Astrocyte (in vitro differentiated cells and primary cell): ENCODE measurements at regions not wholly inside any gene's neighbourhood (a gene's known extent, or its start where the extent isn't known, plus 50 kb on each side); places are given as distances from the start of the nearest gene placed in this dataset.

Source experiments
- DNase-seq: peaks from one replicate; pipeline ENCODE4 v3.0.0-alpha.2; 2010; ENCODE audit warnings: low read depth
- FAIRE-seq: peaks from 2 replicates; lab custom pipeline; 2011; peaks lifted over from hg19 to GRCh38; lab: Jason Lieb, UNC
- H2AFZ ChIP-seq: 2 replicates; pipeline ENCODE4 v1.6.0; 2012; ENCODE audit warnings: low read depth, low read length, inconsistent platforms
- H3K27ac ChIP-seq: 2 replicates; pipeline ENCODE4 v1.5.1; 2011; ENCODE audit warnings: low read depth, low read length, inconsistent platforms
- H3K27me3 ChIP-seq: 2 replicates; pipeline ENCODE4 v1.6.0; 2011; ENCODE audit warnings: low read length, inconsistent platforms; ENCODE audit not compliant: insufficient read depth
- H3K36me3 ChIP-seq: 2 replicates; pipeline ENCODE4 v1.5.1; 2011; ENCODE audit warnings: low read length, inconsistent platforms; ENCODE audit not compliant: insufficient read depth
- H3K4me1 ChIP-seq: 2 replicates; pipeline ENCODE4 v1.5.1; 2011; ENCODE audit warnings: low read length, inconsistent platforms; ENCODE audit not compliant: insufficient read depth
- H3K4me2 ChIP-seq: 2 replicates; pipeline ENCODE4 v1.6.0; 2012; ENCODE audit warnings: low read length, inconsistent platforms
- H3K4me3 ChIP-seq: 2 replicates; pipeline ENCODE4 v1.5.1; 2011; ENCODE audit warnings: low read depth, mild to moderate bottlenecking, low read length, inconsistent platforms; ENCODE audit not compliant: insufficient read depth
- H3K79me2 ChIP-seq: 2 replicates; pipeline ENCODE4 v1.6.0; 2012; ENCODE audit warnings: mild to moderate bottlenecking, low read length, inconsistent platforms; ENCODE audit not compliant: insufficient read depth
- H3K9ac ChIP-seq: 2 replicates; pipeline ENCODE4 v1.6.0; 2012; ENCODE audit warnings: mild to moderate bottlenecking, low read length, inconsistent platforms
- H3K9me3 ChIP-seq: 2 replicates; pipeline ENCODE4 v1.5.1; 2012; ENCODE audit warnings: low read depth, mild to moderate bottlenecking, low read length, inconsistent platforms; ENCODE audit not compliant: insufficient read depth
- H4K20me1 ChIP-seq: 2 replicates; pipeline ENCODE4 v1.6.0; 2012; ENCODE audit warnings: low read length, inconsistent platforms; ENCODE audit not compliant: insufficient read depth
- H3K27ac Mint-ChIP-seq: one replicate; pipeline ENCODE4 v1.8.0; 2021; ENCODE audit warnings: mild to moderate bottlenecking, mixed read lengths; ENCODE audit not compliant: unreplicated experiment
- H3K27me3 Mint-ChIP-seq: one replicate; pipeline ENCODE4 v1.8.0; 2021; ENCODE audit warnings: low read depth, mixed read lengths; ENCODE audit not compliant: unreplicated experiment
- H3K36me3 Mint-ChIP-seq: one replicate; pipeline ENCODE4 v1.8.0; 2021; ENCODE audit warnings: low read depth, mixed read lengths; ENCODE audit not compliant: unreplicated experiment
- H3K4me1 Mint-ChIP-seq: one replicate; pipeline ENCODE4 v1.8.0; 2021; ENCODE audit warnings: low read depth, mixed read lengths; ENCODE audit not compliant: unreplicated experiment
- H3K4me3 Mint-ChIP-seq: one replicate; pipeline ENCODE4 v1.8.0; 2021; ENCODE audit warnings: mild to moderate bottlenecking, moderate library complexity, mixed read lengths; ENCODE audit not compliant: unreplicated experiment
- H3K9me3 Mint-ChIP-seq: one replicate; pipeline ENCODE4 v1.8.0; 2021; ENCODE audit warnings: mild to moderate bottlenecking, mixed read lengths; ENCODE audit not compliant: unreplicated experiment
- EZH2 ChIP-seq: IDR thresholded peaks from 2 replicates; pipeline ENCODE4 v1.6.1; 2012; ENCODE audit warnings: mild to moderate bottlenecking, low read length, inconsistent platforms; ENCODE audit not compliant: insufficient read depth
- TF ChIP-seq, protein P1 (sequence below): IDR thresholded peaks from 2 replicates; pipeline ENCODE4 v1.5.1; 2011; ENCODE audit warnings: low read depth, mild to moderate bottlenecking, inconsistent platforms, low read length, moderate library complexity; ENCODE audit not compliant: insufficient read depth

DNA sequence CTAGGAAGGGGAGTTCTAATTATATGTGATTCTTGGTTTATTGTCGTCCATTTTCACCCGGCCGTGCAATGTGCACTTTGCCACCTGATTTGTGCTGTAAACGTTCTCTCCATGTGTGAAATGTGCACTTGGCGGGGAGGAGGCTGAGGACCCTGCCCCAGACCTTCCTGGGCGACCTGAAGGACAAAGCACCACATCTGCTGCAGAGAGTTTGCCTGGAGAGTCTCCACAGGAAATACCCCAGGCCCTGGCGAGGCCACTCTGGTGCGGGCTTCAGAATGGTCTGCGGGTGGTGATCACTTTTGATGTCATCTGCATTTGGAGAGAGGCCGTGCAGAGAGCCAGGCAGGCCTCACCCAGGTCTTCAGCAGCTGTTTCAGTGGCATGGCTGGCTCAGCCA, 224.7 kb downstream of the BRD1 start:
- DNase-seq (no peak), FAIRE-seq (no peak)
- no peak overlapping the region for H3K27ac ChIP-seq
- no peaks in the 10 kb centered on the region for H3K36me3 ChIP-seq
- H3K79me2 ChIP-seq: no peaks in the 10 kb centered on the region
- H3K4me1 ChIP-seq: no peaks in the 10 kb centered on the region
- Mint-ChIP-seq H3K27me3 (peaks cover 4% of the 10 kb centered on the region), H3K9me3 (peaks cover 7% of the 10 kb centered on the region), H3K36me3 (no peaks in the 10 kb centered on the region), H3K4me1 (no peaks in the 10 kb centered on the region), H3K4me3 (no peak overlapping the region), H3K27ac (no peak overlapping the region)
- no peak overlapping the region for H2AFZ ChIP-seq
- no peak overlapping the region for H3K9ac ChIP-seq
- TF ChIP-seq EZH2: no peak
- TF ChIP-seq, protein P1, sequence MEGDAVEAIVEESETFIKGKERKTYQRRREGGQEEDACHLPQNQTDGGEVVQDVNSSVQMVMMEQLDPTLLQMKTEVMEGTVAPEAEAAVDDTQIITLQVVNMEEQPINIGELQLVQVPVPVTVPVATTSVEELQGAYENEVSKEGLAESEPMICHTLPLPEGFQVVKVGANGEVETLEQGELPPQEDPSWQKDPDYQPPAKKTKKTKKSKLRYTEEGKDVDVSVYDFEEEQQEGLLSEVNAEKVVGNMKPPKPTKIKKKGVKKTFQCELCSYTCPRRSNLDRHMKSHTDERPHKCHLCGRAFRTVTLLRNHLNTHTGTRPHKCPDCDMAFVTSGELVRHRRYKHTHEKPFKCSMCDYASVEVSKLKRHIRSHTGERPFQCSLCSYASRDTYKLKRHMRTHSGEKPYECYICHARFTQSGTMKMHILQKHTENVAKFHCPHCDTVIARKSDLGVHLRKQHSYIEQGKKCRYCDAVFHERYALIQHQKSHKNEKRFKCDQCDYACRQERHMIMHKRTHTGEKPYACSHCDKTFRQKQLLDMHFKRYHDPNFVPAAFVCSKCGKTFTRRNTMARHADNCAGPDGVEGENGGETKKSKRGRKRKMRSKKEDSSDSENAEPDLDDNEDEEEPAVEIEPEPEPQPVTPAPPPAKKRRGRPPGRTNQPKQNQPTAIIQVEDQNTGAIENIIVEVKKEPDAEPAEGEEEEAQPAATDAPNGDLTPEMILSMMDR: no peak
- H3K27me3 ChIP-seq: no peaks in the 10 kb centered on the region
- H3K4me3 ChIP-seq: no peak overlapping the region
- H4K20me1 ChIP-seq: no peaks in the 10 kb centered on the region
- peaks cover 10% of the 10 kb centered on the region for H3K9me3 ChIP-seq
- H3K4me2 ChIP-seq: no peak overlapping the region

DNA sequence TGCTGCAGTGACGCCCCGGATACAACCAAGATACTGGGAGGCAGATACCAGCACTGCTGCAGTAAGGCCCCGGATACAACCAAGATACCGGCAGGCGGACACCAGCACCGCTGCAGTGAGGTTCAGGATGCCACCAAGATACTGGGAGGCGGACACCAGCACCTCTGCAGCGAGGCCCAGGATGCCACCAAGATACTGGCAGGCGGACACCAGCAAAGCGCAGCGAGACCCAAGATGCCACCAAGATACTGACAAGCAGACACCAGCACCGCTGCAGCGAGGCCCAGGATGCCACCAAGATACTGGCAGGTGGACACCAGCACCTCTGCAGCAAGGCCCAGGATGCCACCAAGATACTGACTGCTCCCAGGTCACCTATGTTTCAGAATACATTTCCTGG, 225.2 kb downstream of the BRD1 start:
- H2AFZ ChIP-seq: no peak overlapping the region
- FAIRE-seq: no peak
- no peak overlapping the region for H3K9ac ChIP-seq
- peaks cover 10% of the 10 kb centered on the region for H3K9me3 ChIP-seq
- H3K4me1 Mint-ChIP-seq: no peaks in the 10 kb centered on the region
- H3K36me3 ChIP-seq: no peaks in the 10 kb centered on the region
- H3K4me2 ChIP-seq: no peak overlapping the region
- no peak overlapping the region for H3K27ac Mint-ChIP-seq
- H3K4me1 ChIP-seq: no peaks in the 10 kb centered on the region
- no peak overlapping the region for H3K4me3 Mint-ChIP-seq
- DNase-seq: no peak
- H3K79me2 ChIP-seq: no peaks in the 10 kb centered on the region
- peaks cover 7% of the 10 kb centered on the region for H3K9me3 Mint-ChIP-seq
- TF ChIP-seq, protein P1: no peak
- TF ChIP-seq EZH2: no peak
- no peak overlapping the region for H3K27ac ChIP-seq
- no peaks in the 10 kb centered on the region for H3K27me3 ChIP-seq
- no peaks in the 10 kb centered on the region for H4K20me1 ChIP-seq
- H3K36me3 Mint-ChIP-seq: no peaks in the 10 kb centered on the region
- H3K27me3 Mint-ChIP-seq: no peaks in the 10 kb centered on the region
- no peak overlapping the region for H3K4me3 ChIP-seq

GRCh38 chr22:49601614-49602321, 225.9 kb downstream of the BRD1 start:
- no peak overlapping the region for H3K9ac ChIP-seq
- H3K9me3 ChIP-seq: peaks cover 10% of the 10 kb centered on the region
- TF ChIP-seq EZH2: no peak
- TF ChIP-seq, protein P1: no peak
- Mint-ChIP-seq H3K9me3 (peaks cover 7% of the 10 kb centered on the region), H3K27me3 (no peaks in the 10 kb centered on the region), H3K27ac (no peak overlapping the region), H3K4me1 (no peaks in the 10 kb centered on the region), H3K4me3 (no peak overlapping the region), H3K36me3 (no peaks in the 10 kb centered on the region)
- H3K36me3 ChIP-seq: no peaks in the 10 kb centered on the region
- no peak overlapping the region for H3K27ac ChIP-seq
- no peak overlapping the region for H3K4me2 ChIP-seq
- no peaks in the 10 kb centered on the region for H3K4me1 ChIP-seq
- H3K4me3 ChIP-seq: no peak overlapping the region
- no peaks in the 10 kb centered on the region for H3K27me3 ChIP-seq
- no peaks in the 10 kb centered on the region for H3K79me2 ChIP-seq
- FAIRE-seq (no peak), DNase-seq (no peak)
- no peaks in the 10 kb centered on the region for H4K20me1 ChIP-seq
- H2AFZ ChIP-seq: no peak overlapping the region
